Right hindlimb (tissue), 1 donor: ENCODE measurements at regions not wholly inside any gene's neighbourhood (a gene's known extent, or its start where the extent isn't known, plus 50 kb on each side); places are given as distances from the start of the nearest gene placed in this dataset.

Source experiments
- DNase-seq: peaks from one replicate; pipeline ENCODE4 v3.0.0-alpha.2; 2018

- no peak for DNase-seq
Measured at GRCh38 chr6:17227403-17227802, 53.8 kb upstream of the RBM24 start.
